Liver (tissue), 8 donors: ENCODE measurements at regions not wholly inside any gene's neighbourhood (a gene's known extent, or its start where the extent isn't known, plus 50 kb on each side); places are given as distances from the start of the nearest gene placed in this dataset.

Experiments
- DNase-seq: peaks from one replicate; pipeline ENCODE4 v3.0.0-alpha.2; 2017; ENCODE audit warnings: low spot score
- H3K27ac ChIP-seq, 2 donors: one replicate each; pipeline ENCODE4 v1.7.0; 2013; ENCODE audit warnings: inconsistent platforms in 2 of 2, low read length in 2 of 2, control low read depth in 1 of 2, low read depth in 1 of 2, mild to moderate bottlenecking in 1 of 2
- H3K27me3 ChIP-seq, 4 donors: one replicate each; pipeline versions ENCODE4 v1.6.1 to v1.7.0; 2013; ENCODE audit warnings: low read length in 3 of 4, inconsistent platforms in 1 of 4, mild to moderate bottlenecking in 1 of 4, moderate library complexity in 1 of 4; ENCODE audit not compliant: control insufficient read depth in 4 of 4, insufficient read depth in 4 of 4
- H3K36me3 ChIP-seq, 4 donors: one replicate each; pipeline versions ENCODE4 v1.6.1 to v1.7.0; 2013; ENCODE audit warnings: low read length in 3 of 4, mild to moderate bottlenecking in 3 of 4, low read depth in 1 of 4, moderate library complexity in 1 of 4; ENCODE audit not compliant: control insufficient read depth in 4 of 4, insufficient read depth in 3 of 4
- H3K4me1 ChIP-seq, 4 donors: one replicate each; pipeline versions ENCODE4 v1.6.1 to v1.7.0; 2013; ENCODE audit warnings: low read length in 3 of 4, mild to moderate bottlenecking in 3 of 4, moderate library complexity in 1 of 4; ENCODE audit not compliant: control insufficient read depth in 4 of 4, insufficient read depth in 4 of 4
- H3K4me3 ChIP-seq, 3 donors: one replicate each; pipeline versions ENCODE4 v1.6.1 to v1.7.0; 2013; ENCODE audit warnings: low read length in 3 of 3, control low read depth in 1 of 3, low read depth in 1 of 3, mild to moderate bottlenecking in 1 of 3
- H3K9ac ChIP-seq, 2 donors: one replicate each; pipeline ENCODE4 v1.7.0; 2013; ENCODE audit warnings: low read length in 2 of 2, mild to moderate bottlenecking in 2 of 2, moderate library complexity in 2 of 2, control low read depth in 1 of 2, low read depth in 1 of 2
- H3K9me3 ChIP-seq, 4 donors: one replicate each; pipeline versions ENCODE4 v1.6.1 to v1.7.0; 2013; ENCODE audit warnings: low read length in 3 of 4; ENCODE audit not compliant: control insufficient read depth in 4 of 4
- EGR1 ChIP-seq, 2 donors: IDR thresholded peaks; 2 replicates each; pipeline ENCODE4 v1.6.1; 2016 to 2018; ENCODE audit warnings: antibody characterized with exemption in 2 of 2, low read depth in 2 of 2
- FOXA1 ChIP-seq: IDR thresholded peaks from 2 replicates; pipeline ENCODE4 v1.6.1; 2016; ENCODE audit warnings: antibody characterized with exemption
- FOXA2 ChIP-seq: IDR thresholded peaks from 2 replicates; pipeline ENCODE4 v1.6.1; 2016; ENCODE audit warnings: antibody characterized with exemption
- GABPA ChIP-seq, 2 donors: IDR thresholded peaks in 1 of 2; conservative IDR thresholded peaks in 1 of 2; 2 replicates each; pipeline ENCODE4 v1.6.1; 2016; ENCODE audit warnings: antibody characterized with exemption in 2 of 2, mild to moderate bottlenecking in 1 of 2, moderate library complexity in 1 of 2
- HNF4A ChIP-seq, 2 donors: conservative IDR thresholded peaks; 2 replicates each; pipeline ENCODE4 v1.6.1; 2016; ENCODE audit warnings: antibody characterized with exemption in 2 of 2, mild to moderate bottlenecking in 2 of 2
- HNF4G ChIP-seq: IDR thresholded peaks from 2 replicates; pipeline ENCODE4 v1.6.1; 2016; ENCODE audit warnings: antibody characterized with exemption
- JUND ChIP-seq, 2 donors: IDR thresholded peaks; 2 replicates each; pipeline ENCODE4 v1.6.1; 2016; ENCODE audit warnings: antibody characterized with exemption in 2 of 2
- NR2F2 ChIP-seq: IDR thresholded peaks from 2 replicates; pipeline ENCODE4 v1.6.1; 2016; ENCODE audit warnings: antibody characterized with exemption
- RAD21 ChIP-seq, 2 donors: IDR thresholded peaks; 2 replicates each; pipeline ENCODE4 v1.6.1; 2016; ENCODE audit warnings: antibody characterized with exemption in 2 of 2, mild to moderate bottlenecking in 2 of 2
- RXRA ChIP-seq, 2 donors: IDR thresholded peaks; 2 replicates each; pipeline ENCODE4 v1.6.1; 2017 to 2018; ENCODE audit warnings: antibody characterized with exemption in 2 of 2, mild to moderate bottlenecking in 1 of 2
- SP1 ChIP-seq: IDR thresholded peaks from 2 replicates; pipeline ENCODE4 v1.6.1; 2018; ENCODE audit warnings: antibody characterized with exemption, mild to moderate bottlenecking
- TAF1 ChIP-seq: conservative IDR thresholded peaks from 2 replicates; pipeline ENCODE4 v1.6.1; 2016; ENCODE audit warnings: antibody characterized with exemption, mild to moderate bottlenecking
- YY1 ChIP-seq: IDR thresholded peaks from 2 replicates; pipeline ENCODE4 v1.6.1; 2016; ENCODE audit warnings: antibody characterized with exemption, mild to moderate bottlenecking
- WGBS: extraction: QIAGEN DNeasy Blood & Tissue Kit; methylation state at CpG from one replicate; pipeline ENCODE4 v1.1.7; 2013; 5-methylcytosine and 5-hydroxymethylcytosine counted together
- TF ChIP-seq, protein P1 (sequence below): IDR thresholded peaks from 2 replicates; pipeline ENCODE4 v1.6.1; 2016; ENCODE audit warnings: antibody characterized with exemption
- TF ChIP-seq, protein P2 (sequence below): IDR thresholded peaks from 2 replicates; pipeline ENCODE4 v1.6.1; 2016; ENCODE audit warnings: antibody characterized with exemption
- TF ChIP-seq, protein P3 (sequence below): fragments of 150-350 bp; IDR thresholded peaks from 2 replicates; pipeline ENCODE4 v1.5.1; 2017; ENCODE audit warnings: improper control_type of control experiment, low read depth, low read length; ENCODE audit not compliant: missing input control
- TF ChIP-seq, protein P4 (sequence below): IDR thresholded peaks from 2 replicates; pipeline ENCODE4 v1.6.1; 2016; ENCODE audit warnings: antibody characterized with exemption
- TF ChIP-seq, protein P5 (sequence below): IDR thresholded peaks from 2 replicates; pipeline ENCODE4 v1.6.1; 2016; ENCODE audit warnings: antibody characterized with exemption, mild to moderate bottlenecking
- donor health status: healthy.
- donor health status: healthy.
- donor health status: healthy.
- donor health status: healthy.
- donor health status: healthy.

DNA sequence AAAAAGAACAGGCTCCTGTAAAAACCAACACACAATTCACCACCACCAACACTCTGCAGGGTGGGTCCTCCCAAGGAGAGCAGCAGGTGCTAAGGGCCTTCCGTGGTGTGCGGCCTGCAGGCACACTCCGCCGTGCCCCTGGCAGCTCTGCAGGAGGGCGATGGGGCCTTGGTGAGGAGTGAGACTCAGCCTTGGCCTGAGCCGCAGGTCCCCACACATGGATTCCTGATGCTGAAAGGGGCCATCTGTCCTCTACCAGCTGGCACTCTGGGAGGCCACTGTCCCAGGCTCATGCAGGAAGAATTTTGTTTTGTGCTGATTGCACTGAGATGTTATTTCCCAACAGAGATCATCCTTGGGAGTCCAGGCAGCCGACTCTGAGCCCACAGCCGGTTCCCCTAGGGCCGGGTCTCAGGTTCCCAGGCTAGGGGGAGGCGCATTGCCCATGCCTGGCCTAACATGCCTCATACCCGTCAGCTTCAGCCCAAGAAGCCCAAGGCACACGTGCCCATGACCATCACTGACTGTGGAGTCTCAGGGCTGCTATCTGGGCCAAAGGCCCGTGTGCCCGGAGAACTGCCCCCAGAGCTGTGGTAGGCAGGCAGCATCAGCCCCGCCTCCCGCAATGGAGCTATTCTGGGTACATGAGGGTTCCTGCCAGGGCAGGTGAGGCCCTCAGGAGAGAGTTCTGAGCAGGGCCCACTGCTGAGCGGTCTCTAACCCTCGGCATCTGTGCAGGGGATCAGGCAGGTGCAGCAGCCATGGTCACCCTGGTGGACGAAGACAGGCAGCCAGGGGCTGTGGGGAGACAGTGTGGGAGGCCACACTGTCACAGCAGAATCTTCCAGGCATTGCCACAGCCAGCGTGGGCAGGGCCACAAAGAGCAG, 97.9 kb upstream of the ZNF469 start:
- WGBS = 92% methylated on average over 20 of the region's 20 CpGs
- no peak for TF ChIP-seq TAF1
- no peak for TF ChIP-seq EGR1 (IDR thresholded peaks at IDR 0.05; ENCODE audit: low read depth in 2 of 2)
- no peak for TF ChIP-seq GABPA (IDR thresholded peaks at IDR 0.05 in 1 of 2, conservative IDR thresholded peaks at IDR 0.05 in 1 of 2)
- no peak for TF ChIP-seq RAD21 (IDR thresholded peaks at IDR 0.05)
- TF ChIP-seq, protein P1, sequence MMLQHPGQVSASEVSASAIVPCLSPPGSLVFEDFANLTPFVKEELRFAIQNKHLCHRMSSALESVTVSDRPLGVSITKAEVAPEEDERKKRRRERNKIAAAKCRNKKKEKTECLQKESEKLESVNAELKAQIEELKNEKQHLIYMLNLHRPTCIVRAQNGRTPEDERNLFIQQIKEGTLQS = no peak
- no peak for TF ChIP-seq FOXA1
- TF ChIP-seq YY1 = no peak
- no peak for TF ChIP-seq HNF4G
- no peak for TF ChIP-seq RXRA (IDR thresholded peaks at IDR 0.05)
- no peak for TF ChIP-seq HNF4A (conservative IDR thresholded peaks at IDR 0.05)
- no peak for TF ChIP-seq FOXA2
- TF ChIP-seq, protein P2, sequence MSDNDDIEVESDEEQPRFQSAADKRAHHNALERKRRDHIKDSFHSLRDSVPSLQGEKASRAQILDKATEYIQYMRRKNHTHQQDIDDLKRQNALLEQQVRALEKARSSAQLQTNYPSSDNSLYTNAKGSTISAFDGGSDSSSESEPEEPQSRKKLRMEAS = no peak
- TF ChIP-seq, protein P3, sequence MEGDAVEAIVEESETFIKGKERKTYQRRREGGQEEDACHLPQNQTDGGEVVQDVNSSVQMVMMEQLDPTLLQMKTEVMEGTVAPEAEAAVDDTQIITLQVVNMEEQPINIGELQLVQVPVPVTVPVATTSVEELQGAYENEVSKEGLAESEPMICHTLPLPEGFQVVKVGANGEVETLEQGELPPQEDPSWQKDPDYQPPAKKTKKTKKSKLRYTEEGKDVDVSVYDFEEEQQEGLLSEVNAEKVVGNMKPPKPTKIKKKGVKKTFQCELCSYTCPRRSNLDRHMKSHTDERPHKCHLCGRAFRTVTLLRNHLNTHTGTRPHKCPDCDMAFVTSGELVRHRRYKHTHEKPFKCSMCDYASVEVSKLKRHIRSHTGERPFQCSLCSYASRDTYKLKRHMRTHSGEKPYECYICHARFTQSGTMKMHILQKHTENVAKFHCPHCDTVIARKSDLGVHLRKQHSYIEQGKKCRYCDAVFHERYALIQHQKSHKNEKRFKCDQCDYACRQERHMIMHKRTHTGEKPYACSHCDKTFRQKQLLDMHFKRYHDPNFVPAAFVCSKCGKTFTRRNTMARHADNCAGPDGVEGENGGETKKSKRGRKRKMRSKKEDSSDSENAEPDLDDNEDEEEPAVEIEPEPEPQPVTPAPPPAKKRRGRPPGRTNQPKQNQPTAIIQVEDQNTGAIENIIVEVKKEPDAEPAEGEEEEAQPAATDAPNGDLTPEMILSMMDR = no peak
- TF ChIP-seq, protein P4, sequence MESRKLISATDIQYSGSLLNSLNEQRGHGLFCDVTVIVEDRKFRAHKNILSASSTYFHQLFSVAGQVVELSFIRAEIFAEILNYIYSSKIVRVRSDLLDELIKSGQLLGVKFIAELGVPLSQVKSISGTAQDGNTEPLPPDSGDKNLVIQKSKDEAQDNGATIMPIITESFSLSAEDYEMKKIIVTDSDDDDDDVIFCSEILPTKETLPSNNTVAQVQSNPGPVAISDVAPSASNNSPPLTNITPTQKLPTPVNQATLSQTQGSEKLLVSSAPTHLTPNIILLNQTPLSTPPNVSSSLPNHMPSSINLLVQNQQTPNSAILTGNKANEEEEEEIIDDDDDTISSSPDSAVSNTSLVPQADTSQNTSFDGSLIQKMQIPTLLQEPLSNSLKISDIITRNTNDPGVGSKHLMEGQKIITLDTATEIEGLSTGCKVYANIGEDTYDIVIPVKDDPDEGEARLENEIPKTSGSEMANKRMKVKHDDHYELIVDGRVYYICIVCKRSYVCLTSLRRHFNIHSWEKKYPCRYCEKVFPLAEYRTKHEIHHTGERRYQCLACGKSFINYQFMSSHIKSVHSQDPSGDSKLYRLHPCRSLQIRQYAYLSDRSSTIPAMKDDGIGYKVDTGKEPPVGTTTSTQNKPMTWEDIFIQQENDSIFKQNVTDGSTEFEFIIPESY = no peak
- no peak for TF ChIP-seq SP1
- TF ChIP-seq, protein P5, sequence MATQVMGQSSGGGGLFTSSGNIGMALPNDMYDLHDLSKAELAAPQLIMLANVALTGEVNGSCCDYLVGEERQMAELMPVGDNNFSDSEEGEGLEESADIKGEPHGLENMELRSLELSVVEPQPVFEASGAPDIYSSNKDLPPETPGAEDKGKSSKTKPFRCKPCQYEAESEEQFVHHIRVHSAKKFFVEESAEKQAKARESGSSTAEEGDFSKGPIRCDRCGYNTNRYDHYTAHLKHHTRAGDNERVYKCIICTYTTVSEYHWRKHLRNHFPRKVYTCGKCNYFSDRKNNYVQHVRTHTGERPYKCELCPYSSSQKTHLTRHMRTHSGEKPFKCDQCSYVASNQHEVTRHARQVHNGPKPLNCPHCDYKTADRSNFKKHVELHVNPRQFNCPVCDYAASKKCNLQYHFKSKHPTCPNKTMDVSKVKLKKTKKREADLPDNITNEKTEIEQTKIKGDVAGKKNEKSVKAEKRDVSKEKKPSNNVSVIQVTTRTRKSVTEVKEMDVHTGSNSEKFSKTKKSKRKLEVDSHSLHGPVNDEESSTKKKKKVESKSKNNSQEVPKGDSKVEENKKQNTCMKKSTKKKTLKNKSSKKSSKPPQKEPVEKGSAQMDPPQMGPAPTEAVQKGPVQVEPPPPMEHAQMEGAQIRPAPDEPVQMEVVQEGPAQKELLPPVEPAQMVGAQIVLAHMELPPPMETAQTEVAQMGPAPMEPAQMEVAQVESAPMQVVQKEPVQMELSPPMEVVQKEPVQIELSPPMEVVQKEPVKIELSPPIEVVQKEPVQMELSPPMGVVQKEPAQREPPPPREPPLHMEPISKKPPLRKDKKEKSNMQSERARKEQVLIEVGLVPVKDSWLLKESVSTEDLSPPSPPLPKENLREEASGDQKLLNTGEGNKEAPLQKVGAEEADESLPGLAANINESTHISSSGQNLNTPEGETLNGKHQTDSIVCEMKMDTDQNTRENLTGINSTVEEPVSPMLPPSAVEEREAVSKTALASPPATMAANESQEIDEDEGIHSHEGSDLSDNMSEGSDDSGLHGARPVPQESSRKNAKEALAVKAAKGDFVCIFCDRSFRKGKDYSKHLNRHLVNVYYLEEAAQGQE = no peak
- no peak for TF ChIP-seq JUND (IDR thresholded peaks at IDR 0.05)
- no peak for TF ChIP-seq NR2F2
- Histone ChIP-seq H3K27ac (no peak overlapping the region), H3K36me3 (no peaks in the 10 kb centered on the region), H3K9ac (no peak overlapping the region), H3K27me3 (no peaks in the 10 kb centered on the region), H3K4me1 (peaks cover 0 to 3% (median 0%) of the 10 kb centered on the region in 4 donors), H3K4me3 (no peak overlapping the region), H3K9me3 (peaks cover 0 to 11% (median 4%) of the 10 kb centered on the region in 4 donors)
- no peak for DNase-seq
